SH-SY5Y (cell line): ENCODE measurements at regions not wholly inside any gene's neighbourhood (a gene's known extent, or its start where the extent isn't known, plus 50 kb on each side); places are given as distances from the start of the nearest gene placed in this dataset.

Experiments used
- GATA2 ChIP-seq: IDR thresholded peaks from 2 replicates; pipeline ENCODE4 v1.6.1; 2011; ENCODE audit warnings: mild to moderate bottlenecking, low read depth, low read length
- GATA3 ChIP-seq: IDR thresholded peaks from 2 replicates; pipeline ENCODE4 v1.6.1; 2011; ENCODE audit warnings: low read depth, mild to moderate bottlenecking, low read length, moderate library complexity

DNA sequence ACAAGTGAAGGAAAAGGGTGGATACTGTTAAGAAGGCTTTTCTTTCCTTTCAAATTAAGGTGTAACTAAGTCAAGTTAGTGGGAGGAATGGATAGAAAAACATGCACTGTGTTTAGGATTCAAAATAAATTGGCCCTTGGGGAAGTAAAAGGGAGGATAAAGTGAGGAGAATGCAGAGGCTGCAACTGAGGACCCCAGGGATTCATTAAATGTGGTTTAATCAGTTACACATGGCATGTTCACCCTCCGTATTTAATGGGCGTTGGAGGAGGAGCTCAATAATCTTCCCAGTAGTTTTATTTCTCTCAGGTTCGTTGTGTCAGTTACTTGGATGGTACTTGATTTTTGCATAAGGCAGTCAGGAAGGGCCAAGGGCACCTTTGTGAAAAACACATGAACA is 966.3 kb downstream of the JRKL start:
- TF ChIP-seq GATA2 (no peak), GATA3 (no peak)
